ENCODE measurements at regions not wholly inside any gene's neighbourhood (a gene's known extent, or its start where the extent isn't known, plus 50 kb on each side); places are given as distances from the start of the nearest gene placed in this dataset.

GRCh38 chr4:95981591-95981990, 141.7 kb downstream of the PDHA2 start:
- TF ChIP-seq, protein P1, sequence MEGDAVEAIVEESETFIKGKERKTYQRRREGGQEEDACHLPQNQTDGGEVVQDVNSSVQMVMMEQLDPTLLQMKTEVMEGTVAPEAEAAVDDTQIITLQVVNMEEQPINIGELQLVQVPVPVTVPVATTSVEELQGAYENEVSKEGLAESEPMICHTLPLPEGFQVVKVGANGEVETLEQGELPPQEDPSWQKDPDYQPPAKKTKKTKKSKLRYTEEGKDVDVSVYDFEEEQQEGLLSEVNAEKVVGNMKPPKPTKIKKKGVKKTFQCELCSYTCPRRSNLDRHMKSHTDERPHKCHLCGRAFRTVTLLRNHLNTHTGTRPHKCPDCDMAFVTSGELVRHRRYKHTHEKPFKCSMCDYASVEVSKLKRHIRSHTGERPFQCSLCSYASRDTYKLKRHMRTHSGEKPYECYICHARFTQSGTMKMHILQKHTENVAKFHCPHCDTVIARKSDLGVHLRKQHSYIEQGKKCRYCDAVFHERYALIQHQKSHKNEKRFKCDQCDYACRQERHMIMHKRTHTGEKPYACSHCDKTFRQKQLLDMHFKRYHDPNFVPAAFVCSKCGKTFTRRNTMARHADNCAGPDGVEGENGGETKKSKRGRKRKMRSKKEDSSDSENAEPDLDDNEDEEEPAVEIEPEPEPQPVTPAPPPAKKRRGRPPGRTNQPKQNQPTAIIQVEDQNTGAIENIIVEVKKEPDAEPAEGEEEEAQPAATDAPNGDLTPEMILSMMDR (IDR thresholded peaks at IDR 0.05): no peak
- TF ChIP-seq POLR2A (IDR thresholded peaks at IDR 0.05): no peak
